Fibroblast of lung (primary cell): ENCODE measurements at regions not wholly inside any gene's neighbourhood (a gene's known extent, or its start where the extent isn't known, plus 50 kb on each side); places are given as distances from the start of the nearest gene placed in this dataset.
A peak's percentile ranks its signal among the peaks of the same experiment; 100 is the strongest.

Experiments
- DNase-seq, 2 donors: peaks; one replicate each; pipeline versions ENCODE4 v3.0.0 to v3.0.0-alpha.2; 2010; ENCODE audit warnings: low read depth in 2 of 2
- H2AFZ ChIP-seq: 2 replicates; pipeline ENCODE4 v1.5.1; 2012; ENCODE audit warnings: low read length, control low read depth, inconsistent platforms
- H3K27ac ChIP-seq: 2 replicates; pipeline ENCODE4 v1.5.1; 2011; ENCODE audit warnings: low read length, control low read depth; ENCODE audit not compliant: insufficient read depth
- H3K27me3 ChIP-seq: 2 replicates; pipeline ENCODE4 v1.5.1; 2011; ENCODE audit warnings: mild to moderate bottlenecking, low read length; ENCODE audit not compliant: control insufficient read depth, insufficient read depth
- H3K36me3 ChIP-seq: 2 replicates; pipeline ENCODE4 v1.5.1; 2011; ENCODE audit warnings: low read length; ENCODE audit not compliant: control insufficient read depth, insufficient read depth
- H3K4me1 ChIP-seq: 2 replicates; pipeline ENCODE4 v1.5.1; 2011; ENCODE audit warnings: low read length; ENCODE audit not compliant: control insufficient read depth, insufficient read depth; ENCODE audit errors: extremely low read depth
- H3K4me2 ChIP-seq: 2 replicates; pipeline ENCODE4 v1.5.1; 2011; ENCODE audit warnings: low read length, control low read depth; ENCODE audit not compliant: insufficient read depth; ENCODE audit errors: extremely low read depth
- H3K4me3 ChIP-seq, 4 experiments: fragments of 200-600 bp in 1 of 4; sonication (generic) in 1 of 4; replicated peaks in 1 of 4; 2 replicates each; pipeline ENCODE4 v1.5.1; 2011 to 2016; ENCODE audit warnings: low read length in 4 of 4, low read depth in 3 of 4, mild to moderate bottlenecking in 3 of 4, control low read depth in 2 of 4, inconsistent platforms in 1 of 4, mixed read lengths in 1 of 4; ENCODE audit not compliant: insufficient read depth in 1 of 4; ENCODE audit errors: control extremely low read depth in 1 of 4
- H3K79me2 ChIP-seq: 2 replicates; pipeline ENCODE4 v1.5.1; 2012; ENCODE audit warnings: mild to moderate bottlenecking, low read length, inconsistent platforms; ENCODE audit not compliant: control insufficient read depth, insufficient read depth
- H3K9ac ChIP-seq: 2 replicates; pipeline ENCODE4 v1.5.1; 2011; ENCODE audit warnings: mild to moderate bottlenecking, low read length, control low read depth; ENCODE audit not compliant: insufficient read depth
- H3K9me3 ChIP-seq: 2 replicates; pipeline ENCODE4 v1.5.1; 2012; ENCODE audit warnings: low read depth, low read length; ENCODE audit not compliant: control insufficient read depth, insufficient read depth
- H4K20me1 ChIP-seq: 2 replicates; pipeline ENCODE4 v1.5.1; 2011; ENCODE audit warnings: low read length; ENCODE audit not compliant: control insufficient read depth, insufficient read depth; ENCODE audit errors: extremely low read depth
- EZH2 ChIP-seq: IDR thresholded peaks from 2 replicates; pipeline ENCODE4 v1.5.1; 2012; ENCODE audit warnings: low read length, control low read depth, mild to moderate bottlenecking; ENCODE audit errors: missing control alignments
- TF ChIP-seq, protein P1 (sequence below), 2 donors: IDR thresholded peaks in 1 of 2; conservative IDR thresholded peaks in 1 of 2; 1 replicate in 1 of 2; 2 replicates in 1 of 2; pipeline ENCODE4 v1.5.1; 2011 to 2012; ENCODE audit warnings: low read length in 2 of 2, control low read depth in 1 of 2, inconsistent platforms in 1 of 2, low read depth in 1 of 2, mild to moderate bottlenecking in 1 of 2

DNA sequence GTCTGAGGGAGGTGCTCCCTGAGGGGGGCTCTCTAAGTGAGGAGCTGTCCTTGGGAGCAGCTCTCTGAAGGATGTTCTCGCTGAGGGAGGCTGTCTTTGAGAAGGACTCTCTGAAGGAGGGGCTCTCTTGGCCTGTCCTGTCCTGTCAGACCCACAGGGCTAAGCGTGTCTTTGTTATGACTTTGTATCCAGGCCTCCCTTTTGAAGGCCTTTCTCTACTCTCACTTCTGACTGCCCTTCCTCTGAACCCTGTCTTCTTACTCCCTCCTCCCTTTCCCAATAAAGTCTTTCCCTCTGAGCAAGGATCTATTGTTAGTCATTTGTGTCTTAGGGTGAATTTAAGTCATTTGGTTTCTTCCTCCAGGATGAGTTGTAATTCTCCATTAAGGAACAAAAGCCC lies 330.1 kb upstream of the PLET1 start:
- no peaks in the 10 kb centered on the region for H3K9me3 ChIP-seq
- no peak overlapping the region for H3K4me2 ChIP-seq
- no peak overlapping the region for H3K4me3 ChIP-seq
- no peaks in the 10 kb centered on the region for H4K20me1 ChIP-seq
- H3K4me1 ChIP-seq, result no peaks in the 10 kb centered on the region
- TF ChIP-seq, protein P1, sequence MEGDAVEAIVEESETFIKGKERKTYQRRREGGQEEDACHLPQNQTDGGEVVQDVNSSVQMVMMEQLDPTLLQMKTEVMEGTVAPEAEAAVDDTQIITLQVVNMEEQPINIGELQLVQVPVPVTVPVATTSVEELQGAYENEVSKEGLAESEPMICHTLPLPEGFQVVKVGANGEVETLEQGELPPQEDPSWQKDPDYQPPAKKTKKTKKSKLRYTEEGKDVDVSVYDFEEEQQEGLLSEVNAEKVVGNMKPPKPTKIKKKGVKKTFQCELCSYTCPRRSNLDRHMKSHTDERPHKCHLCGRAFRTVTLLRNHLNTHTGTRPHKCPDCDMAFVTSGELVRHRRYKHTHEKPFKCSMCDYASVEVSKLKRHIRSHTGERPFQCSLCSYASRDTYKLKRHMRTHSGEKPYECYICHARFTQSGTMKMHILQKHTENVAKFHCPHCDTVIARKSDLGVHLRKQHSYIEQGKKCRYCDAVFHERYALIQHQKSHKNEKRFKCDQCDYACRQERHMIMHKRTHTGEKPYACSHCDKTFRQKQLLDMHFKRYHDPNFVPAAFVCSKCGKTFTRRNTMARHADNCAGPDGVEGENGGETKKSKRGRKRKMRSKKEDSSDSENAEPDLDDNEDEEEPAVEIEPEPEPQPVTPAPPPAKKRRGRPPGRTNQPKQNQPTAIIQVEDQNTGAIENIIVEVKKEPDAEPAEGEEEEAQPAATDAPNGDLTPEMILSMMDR (conservative IDR thresholded peaks at IDR 0.05 in 1 of 2, IDR thresholded peaks at IDR 0.05 in 1 of 2; ENCODE audit: low read depth in 1 of 2, low read length in 2 of 2), result no peak
- TF ChIP-seq EZH2, result no peak
- H3K27ac ChIP-seq, result no peak overlapping the region
- H3K36me3 ChIP-seq, result no peaks in the 10 kb centered on the region
- H3K27me3 ChIP-seq, result no peaks in the 10 kb centered on the region
- H3K9ac ChIP-seq, result no peak overlapping the region
- DNase-seq, result peak in 1 of 2 donors; percentile 51
- no peak overlapping the region for H2AFZ ChIP-seq
- H3K79me2 ChIP-seq, result no peaks in the 10 kb centered on the region

DNA sequence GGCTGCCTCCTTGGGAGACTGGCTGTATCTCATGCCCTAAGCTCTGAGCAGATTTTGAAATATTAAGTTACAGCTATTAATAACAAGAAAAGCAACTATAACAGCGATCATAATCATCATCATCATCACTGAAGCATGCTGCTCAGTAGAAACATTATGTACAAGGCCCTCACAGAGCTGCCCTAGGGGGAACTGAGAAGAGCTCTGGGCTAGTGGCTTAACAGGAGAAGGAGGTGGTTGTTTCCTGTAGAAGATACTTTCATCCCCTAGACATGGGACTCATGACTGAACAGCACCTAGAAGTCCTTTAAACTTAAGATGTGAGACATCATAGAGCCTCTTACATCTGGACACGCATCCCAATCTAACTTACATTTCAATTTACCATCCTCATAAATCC lies 332.8 kb upstream of the PLET1 start:
- Histone ChIP-seq H4K20me1 (no peaks in the 10 kb centered on the region), H3K36me3 (no peaks in the 10 kb centered on the region), H3K27ac (no peak overlapping the region), H3K27me3 (no peaks in the 10 kb centered on the region), H2AFZ (no peak overlapping the region), H3K9me3 (no peaks in the 10 kb centered on the region), H3K4me3 (no peak overlapping the region), H3K9ac (no peak overlapping the region), H3K4me2 (no peak overlapping the region), H3K79me2 (no peaks in the 10 kb centered on the region), H3K4me1 (no peaks in the 10 kb centered on the region)
- TF ChIP-seq, protein P1 (conservative IDR thresholded peaks at IDR 0.05 in 1 of 2, IDR thresholded peaks at IDR 0.05 in 1 of 2; ENCODE audit: low read depth in 1 of 2, low read length in 2 of 2), result no peak
- no peak for TF ChIP-seq EZH2
- no peak for DNase-seq

DNA sequence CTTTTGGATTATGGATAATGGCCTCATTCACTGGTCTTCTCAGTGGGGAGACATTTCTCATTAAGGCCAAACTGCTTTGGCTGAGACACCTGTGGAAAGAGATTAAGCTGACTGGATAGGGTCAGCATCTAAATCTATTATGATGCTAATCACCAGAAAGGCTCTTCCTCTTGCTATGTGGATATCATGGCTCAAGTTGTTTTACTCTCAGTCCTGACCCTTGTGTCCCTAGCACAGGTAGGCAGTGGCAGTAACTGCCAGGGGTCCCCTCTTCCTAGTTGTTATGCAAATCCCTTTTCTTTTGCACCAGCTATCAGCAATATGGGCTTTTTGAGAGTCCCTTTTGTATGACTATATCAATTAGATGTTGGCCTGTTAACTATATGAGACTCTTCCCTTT lies 335.7 kb upstream of the PLET1 start:
- TF ChIP-seq, protein P1 (conservative IDR thresholded peaks at IDR 0.05 in 1 of 2, IDR thresholded peaks at IDR 0.05 in 1 of 2; ENCODE audit: low read depth in 1 of 2, low read length in 2 of 2), result no peak
- no peak for TF ChIP-seq EZH2
- no peaks in the 10 kb centered on the region for H4K20me1 ChIP-seq
- H3K4me3 ChIP-seq, result no peak overlapping the region
- no peaks in the 10 kb centered on the region for H3K4me1 ChIP-seq
- H2AFZ ChIP-seq, result no peak overlapping the region
- H3K9ac ChIP-seq, result no peak overlapping the region
- H3K27me3 ChIP-seq, result no peaks in the 10 kb centered on the region
- no peaks in the 10 kb centered on the region for H3K9me3 ChIP-seq
- H3K36me3 ChIP-seq, result no peaks in the 10 kb centered on the region
- no peaks in the 10 kb centered on the region for H3K79me2 ChIP-seq
- H3K4me2 ChIP-seq, result no peak overlapping the region
- H3K27ac ChIP-seq, result no peak overlapping the region
- DNase-seq, result no peak
